A673 (cell line): ENCODE measurements at regions not wholly inside any gene's neighbourhood (a gene's known extent, or its start where the extent isn't known, plus 50 kb on each side); places are given as distances from the start of the nearest gene placed in this dataset.

Source experiments
- BruUV-seq: library from RNA; stranded (reverse); fragments of 400-500 nt; replicated peaks from 2 replicates; lab custom pipeline; 2021; lab: Mats Ljungman, UMichigan
- CTCF ChIA-PET: fragments of 300-600 bp; sonication (Branson Sonifier 250); formaldehyde crosslinking; loops from one replicate; lab custom pipeline; 2022; ENCODE audit warnings: antibody characterized with exemption; lab: Charles Lee
- POLR2A ChIA-PET: fragments of 300-600 bp; sonication (Branson Sonifier 250); formaldehyde crosslinking; loops from one replicate; lab custom pipeline; 2022; ENCODE audit warnings: antibody characterized with exemption; ENCODE audit not compliant: low non-redundant PET; lab: Charles Lee
- DNase-seq: peaks from one replicate; pipeline ENCODE4 v3.0.0-alpha.2; 2015; ENCODE audit warnings: low spot score
- H3K27ac ChIP-seq: fragments of 200-600 bp; sonication (generic); 2 replicates; pipeline ENCODE4 v1.5.1; 2016; ENCODE audit warnings: mixed run types, low read depth, mild to moderate bottlenecking, mixed read lengths, antibody characterized with exemption, low read length; ENCODE audit not compliant: poor library complexity, severe bottlenecking
- H3K27me3 ChIP-seq: fragments of 200-600 bp; sonication (generic); replicated peaks from 2 replicates; pipeline ENCODE4 v1.6.1; 2017; ENCODE audit warnings: mixed run types, low read depth, mild to moderate bottlenecking, mixed read lengths, antibody characterized with exemption, low read length; ENCODE audit not compliant: insufficient read depth, poor library complexity
- H3K36me3 ChIP-seq: fragments of 200-600 bp; sonication (generic); 2 replicates; pipeline ENCODE4 v1.6.1; 2016; ENCODE audit warnings: mixed run types, mild to moderate bottlenecking, mixed read lengths, antibody characterized with exemption, low read length; ENCODE audit not compliant: insufficient read depth, poor library complexity, severe bottlenecking
- H3K4me1 ChIP-seq: fragments of 200-600 bp; sonication (generic); 2 replicates; pipeline ENCODE4 v1.6.1; 2017; ENCODE audit warnings: mixed run types, mild to moderate bottlenecking, mixed read lengths, antibody characterized with exemption, low read length; ENCODE audit not compliant: insufficient read depth, poor library complexity, severe bottlenecking
- H3K4me3 ChIP-seq: fragments of 200-600 bp; sonication (generic); 2 replicates; pipeline ENCODE4 v1.5.1; 2016; ENCODE audit warnings: low read depth, mixed run types, mild to moderate bottlenecking, mixed read lengths, low read length; ENCODE audit not compliant: poor library complexity, severe bottlenecking
- H3K9me3 ChIP-seq: fragments of 200-600 bp; sonication (generic); 2 replicates; pipeline ENCODE4 v1.6.1; 2016; ENCODE audit warnings: mixed run types, low read depth, mild to moderate bottlenecking, mixed read lengths, antibody characterized with exemption, low read length; ENCODE audit not compliant: poor library complexity, severe bottlenecking
- CTCF ChIP-seq: fragments of 300-800, 200-600 bp; sonication (generic); conservative IDR thresholded peaks from 2 replicates; pipeline ENCODE4 v1.5.1; 2017; ENCODE audit warnings: low read depth, mild to moderate bottlenecking, antibody characterized with exemption, low read length, moderate library complexity, mixed read lengths
- EZH2 ChIP-seq: fragments of 200-600 bp; sonication (generic); IDR thresholded peaks from 2 replicates; pipeline ENCODE4 v1.6.1; 2017; ENCODE audit warnings: borderline replicate concordance, low read depth, mild to moderate bottlenecking, mixed read lengths, antibody characterized with exemption, low read length; ENCODE audit not compliant: poor library complexity, severe bottlenecking
- intact Hi-C: fragments of 100-400 bp; cut with micrococcal nuclease; formaldehyde crosslinking; loops from one replicate; pipeline ENCODE4 v1.10.0; 2022; ENCODE audit not compliant: unreplicated experiment

DNA sequence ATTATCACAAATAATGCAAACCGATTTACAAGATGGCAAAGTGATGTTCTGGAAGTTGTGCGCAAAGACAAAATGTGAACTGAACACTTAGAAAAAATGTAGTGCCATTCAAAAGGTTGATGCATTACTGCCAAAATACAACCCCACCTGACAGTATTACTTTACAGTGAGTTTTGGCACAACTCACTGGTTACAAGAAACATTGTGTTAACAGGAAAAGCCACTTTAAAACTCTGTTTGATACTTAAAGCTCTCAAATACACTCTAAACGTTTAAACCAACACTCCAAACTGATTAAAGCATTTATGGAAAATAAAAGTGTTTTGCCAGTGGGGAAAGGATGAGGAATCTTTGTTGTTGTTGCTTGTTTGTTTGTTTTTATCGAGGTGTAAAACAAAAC, 173.4 kb upstream of the SATB2 start:
- intact Hi-C loops: no loop called here
- peaks cover 2% of the 10 kb centered on the region for H3K4me1 ChIP-seq
- H3K36me3 ChIP-seq: no peaks in the 10 kb centered on the region
- no peak for DNase-seq
- H3K9me3 ChIP-seq: no peaks in the 10 kb centered on the region
- no TSS peak for BruUV-seq
- CTCF ChIA-PET: no interaction called here
- H3K4me3 ChIP-seq: no peak overlapping the region
- no peaks in the 10 kb centered on the region for H3K27me3 ChIP-seq
- no peak for TF ChIP-seq EZH2
- TF ChIP-seq CTCF: no peak
- POLR2A ChIA-PET: no interaction called here
- no peak overlapping the region for H3K27ac ChIP-seq

GRCh38 chr2:199629301-199629700, 171.6 kb upstream of the SATB2 start:
- ChIA-PET POLR2A (no interaction called here), CTCF (no interaction called here)
- no peak overlapping the region for H3K27ac ChIP-seq
- peaks cover 2% of the 10 kb centered on the region for H3K4me1 ChIP-seq
- no peaks in the 10 kb centered on the region for H3K27me3 ChIP-seq
- H3K36me3 ChIP-seq: no peaks in the 10 kb centered on the region
- BruUV-seq: no TSS peak
- intact Hi-C loops: no loop called here
- DNase-seq: no peak
- H3K4me3 ChIP-seq: no peak overlapping the region
- H3K9me3 ChIP-seq: no peaks in the 10 kb centered on the region
- TF ChIP-seq CTCF (no peak), EZH2 (no peak)

- H3K9me3 ChIP-seq: no peaks in the 10 kb centered on the region
- POLR2A ChIA-PET: no interaction called here
- TF ChIP-seq CTCF: no peak
- H3K27ac ChIP-seq: no peak overlapping the region
- BruUV-seq: no TSS peak
- no peaks in the 10 kb centered on the region for H3K36me3 ChIP-seq
- no peak overlapping the region for H3K4me3 ChIP-seq
- intact Hi-C loops: no loop called here
- H3K27me3 ChIP-seq: no peaks in the 10 kb centered on the region
- no peak for DNase-seq
- H3K4me1 ChIP-seq: no peaks in the 10 kb centered on the region
- CTCF ChIA-PET: no interaction called here
These were observed 169.7 kb upstream of the SATB2 start for GRCh38 chr2:199627417-199627816.
